Psoas muscle (tissue), 7 donors: ENCODE measurements at regions not wholly inside any gene's neighbourhood (a gene's known extent, or its start where the extent isn't known, plus 50 kb on each side); places are given as distances from the start of the nearest gene placed in this dataset.

ENCODE experiments used
- ATAC-seq, 4 donors: fragments of 200-7000 bp; cut with Tn5 transposase; one replicate each; pipeline ENCODE4 v1.9.1; 2020; ENCODE audit warnings: moderate library complexity in 3 of 4, mild to moderate bottlenecking in 2 of 4
- DNase-seq, 2 donors: peaks; one replicate each; pipeline ENCODE4 v3.0.0-alpha.2; 2020
- H3K27ac ChIP-seq: fragments of 200-600 bp; one replicate; pipeline ENCODE4 v1.8.0; 2022
- H3K27me3 ChIP-seq, 3 donors: fragments of 200-600 bp in 1 of 3; one replicate each; pipeline versions ENCODE4 v1.6.1 to v1.8.0; 2013 to 2022; ENCODE audit warnings: low read length in 2 of 3, mild to moderate bottlenecking in 2 of 3, moderate library complexity in 1 of 3; ENCODE audit not compliant: insufficient read depth in 3 of 3
- H3K36me3 ChIP-seq, 2 donors: fragments of 200-600 bp in 1 of 2; one replicate each; pipeline versions ENCODE4 v1.6.1 to v1.8.0; 2013 to 2022; ENCODE audit warnings: low read depth in 1 of 2, mild to moderate bottlenecking in 1 of 2, moderate library complexity in 1 of 2; ENCODE audit not compliant: insufficient read depth in 1 of 2
- H3K4me1 ChIP-seq: fragments of 200-600 bp; one replicate; pipeline ENCODE4 v1.8.0; 2022
- H3K4me3 ChIP-seq: fragments of 200-600 bp; one replicate; pipeline ENCODE4 v1.8.0; 2022; ENCODE audit warnings: mild to moderate bottlenecking
- H3K9me3 ChIP-seq: fragments of 200-600 bp; one replicate; pipeline ENCODE4 v1.8.0; 2022
- WGBS, 3 donors: extraction: QIAGEN DNeasy Blood & Tissue Kit; methylation state at CpG; one replicate each; pipeline versions ENCODE4 v1.1.6 to v1.1.7; 2013; 5-methylcytosine and 5-hydroxymethylcytosine counted together
- intact Hi-C, 2 donors: fragments of 100-400 bp; cut with DNase I; formaldehyde crosslinking; loops; one replicate each; pipeline versions ENCODE4 v1.11.0 to v1.14.2; 2022
- TF ChIP-seq, protein P1 (sequence below): fragments of 200-600 bp; IDR thresholded peaks from one replicate; pipeline ENCODE4 v1.8.0; 2022; ENCODE audit warnings: antibody characterized with exemption
- donor health status: healthy with polysubstance abuse.
- donor health status: DM: no; HTN: no; CAD: no; lungs with moderate emphysema.
- donor health status: Bipolar disorder and iron deficiency.
- donor health status: healthy.
- donor health status: DM: yes; HTN: yes; CAD: no.
- donor health status: DM: no; HTN: no; CAD: no.
- donor health status: DM: yes; HTN: yes; CAD: no.

DNA sequence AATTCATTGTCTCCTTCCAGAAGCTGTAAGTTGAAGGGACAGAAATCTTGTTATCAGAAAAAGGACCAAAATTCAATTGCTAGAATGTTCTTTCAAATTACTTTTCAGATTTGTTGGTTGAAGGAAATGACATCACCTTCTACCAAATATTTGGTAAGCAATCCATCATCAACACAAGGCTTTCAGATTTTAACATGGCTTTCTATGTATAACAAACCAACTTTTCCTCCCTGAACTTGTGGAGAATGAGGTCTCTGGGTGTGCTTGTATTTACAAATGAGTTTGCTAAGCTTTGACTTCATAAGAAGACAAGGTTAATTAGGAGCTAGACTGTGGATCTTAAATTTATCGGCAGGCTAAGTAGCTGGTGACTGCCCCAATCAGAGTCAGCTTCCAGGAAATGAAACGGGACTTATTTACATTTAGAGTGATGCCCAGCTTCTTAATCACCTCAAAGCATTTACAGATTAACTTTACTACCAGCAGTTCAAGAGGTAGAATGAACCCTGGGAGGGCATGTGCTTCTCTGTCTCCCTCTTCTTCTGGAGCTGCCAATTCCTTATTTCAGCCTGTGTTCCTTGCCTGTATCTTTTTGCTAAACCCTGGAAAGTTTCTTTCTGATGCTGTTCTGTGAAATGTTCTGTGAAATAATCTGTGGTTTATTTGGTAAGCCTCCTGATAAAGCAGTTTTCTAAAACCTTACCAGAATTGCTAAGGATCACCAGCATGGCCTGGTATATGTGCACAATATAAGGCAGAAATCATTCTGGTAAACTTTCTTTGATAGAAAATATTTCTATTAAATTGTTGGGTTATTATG, 248.8 kb upstream of the FZD8 start:
- TF ChIP-seq, protein P1, sequence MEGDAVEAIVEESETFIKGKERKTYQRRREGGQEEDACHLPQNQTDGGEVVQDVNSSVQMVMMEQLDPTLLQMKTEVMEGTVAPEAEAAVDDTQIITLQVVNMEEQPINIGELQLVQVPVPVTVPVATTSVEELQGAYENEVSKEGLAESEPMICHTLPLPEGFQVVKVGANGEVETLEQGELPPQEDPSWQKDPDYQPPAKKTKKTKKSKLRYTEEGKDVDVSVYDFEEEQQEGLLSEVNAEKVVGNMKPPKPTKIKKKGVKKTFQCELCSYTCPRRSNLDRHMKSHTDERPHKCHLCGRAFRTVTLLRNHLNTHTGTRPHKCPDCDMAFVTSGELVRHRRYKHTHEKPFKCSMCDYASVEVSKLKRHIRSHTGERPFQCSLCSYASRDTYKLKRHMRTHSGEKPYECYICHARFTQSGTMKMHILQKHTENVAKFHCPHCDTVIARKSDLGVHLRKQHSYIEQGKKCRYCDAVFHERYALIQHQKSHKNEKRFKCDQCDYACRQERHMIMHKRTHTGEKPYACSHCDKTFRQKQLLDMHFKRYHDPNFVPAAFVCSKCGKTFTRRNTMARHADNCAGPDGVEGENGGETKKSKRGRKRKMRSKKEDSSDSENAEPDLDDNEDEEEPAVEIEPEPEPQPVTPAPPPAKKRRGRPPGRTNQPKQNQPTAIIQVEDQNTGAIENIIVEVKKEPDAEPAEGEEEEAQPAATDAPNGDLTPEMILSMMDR, result no peak
- DNase-seq (no peak), ATAC-seq (no peak)
- intact Hi-C loops, result no loop called here
- Histone ChIP-seq H3K4me1 (no peaks in the 10 kb centered on the region), H3K9me3 (no peaks in the 10 kb centered on the region), H3K27ac (no peak overlapping the region), H3K4me3 (no peak overlapping the region), H3K27me3 (no peaks in the 10 kb centered on the region), H3K36me3 (no peaks in the 10 kb centered on the region)
- 64 to 71% (median 71%) methylated on average over 2 of the region's 2 CpGs for WGBS, 3 donors

DNA sequence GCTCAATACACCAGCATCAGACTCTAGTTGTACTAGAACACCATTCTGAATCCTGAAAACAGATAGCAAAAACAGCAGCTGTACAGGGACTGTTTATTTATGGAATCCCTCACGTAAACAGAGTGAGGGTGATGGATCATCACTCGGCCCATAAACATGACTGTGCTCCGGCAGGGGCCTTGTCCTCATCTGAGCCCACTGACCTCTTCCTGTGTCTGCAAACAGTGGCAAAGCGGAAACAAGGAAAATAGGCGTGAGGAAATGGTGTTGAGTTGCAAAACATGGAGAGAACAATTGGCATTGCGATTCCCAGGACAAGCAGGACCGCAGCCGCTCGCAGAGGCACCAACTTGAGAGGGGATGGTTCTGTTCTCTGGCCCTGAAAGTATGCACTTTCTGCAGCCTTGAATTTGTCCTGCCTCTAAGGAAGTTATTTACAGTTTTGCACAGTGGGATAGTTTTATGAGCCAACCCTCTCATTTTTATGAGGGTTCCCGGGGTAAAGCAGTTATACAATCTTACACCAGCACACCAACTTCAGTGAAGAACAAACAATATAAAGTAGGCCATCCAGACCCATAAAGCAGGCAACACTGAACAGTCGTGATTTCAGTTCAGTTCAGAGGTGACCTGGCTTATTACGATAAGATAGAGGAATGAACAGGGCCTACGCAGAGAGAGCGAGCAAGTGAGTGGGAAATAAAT, 248.0 kb upstream of the FZD8 start:
- no peak for DNase-seq
- intact Hi-C loops, result no loop called here
- H3K4me1 ChIP-seq, result no peaks in the 10 kb centered on the region
- TF ChIP-seq, protein P1, result no peak
- no peaks in the 10 kb centered on the region for H3K36me3 ChIP-seq
- 57 to 71% (median 70%) methylated on average over 14 of the region's 14 CpGs for WGBS, 3 donors
- ATAC-seq, result no peak
- H3K27ac ChIP-seq, result no peak overlapping the region
- no peaks in the 10 kb centered on the region for H3K27me3 ChIP-seq
- H3K9me3 ChIP-seq, result no peaks in the 10 kb centered on the region
- H3K4me3 ChIP-seq, result no peak overlapping the region

GRCh38 chr10:35889226-35889625, 247.1 kb upstream of the FZD8 start:
- Histone ChIP-seq H3K36me3 (no peaks in the 10 kb centered on the region), H3K9me3 (no peaks in the 10 kb centered on the region), H3K27ac (no peak overlapping the region), H3K4me3 (no peak overlapping the region), H3K4me1 (no peaks in the 10 kb centered on the region), H3K27me3 (no peaks in the 10 kb centered on the region)
- no peak for DNase-seq
- TF ChIP-seq, protein P1, result no peak
- intact Hi-C loops, result no loop called here
- 74 to 98% (median 81%) methylated on average over 2 of the region's 2 CpGs for WGBS, 3 donors
- no peak for ATAC-seq

DNA sequence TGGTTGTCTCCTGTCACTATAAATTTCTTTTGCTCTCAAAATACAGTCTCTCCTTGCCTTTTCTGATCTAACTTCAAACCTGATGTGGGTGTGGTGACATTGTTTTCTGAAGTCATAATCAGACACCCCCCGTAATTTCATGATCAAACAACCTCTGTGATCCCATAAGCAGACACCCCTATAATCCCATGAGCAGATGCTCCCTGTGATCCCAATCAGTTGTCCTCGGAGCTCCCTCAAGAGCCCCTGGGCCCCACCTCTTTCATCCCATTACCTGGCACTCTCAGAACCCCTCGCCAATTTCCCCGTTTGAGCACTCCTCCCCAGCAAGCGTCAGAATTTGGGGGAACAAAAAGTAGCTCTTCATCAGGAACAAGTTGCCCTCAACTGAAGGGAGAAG, 246.3 kb upstream of the FZD8 start:
- Histone ChIP-seq H3K4me3 (no peak overlapping the region), H3K9me3 (no peaks in the 10 kb centered on the region), H3K27me3 (no peaks in the 10 kb centered on the region), H3K4me1 (no peaks in the 10 kb centered on the region), H3K36me3 (no peaks in the 10 kb centered on the region), H3K27ac (no peak overlapping the region)
- intact Hi-C loops, result no loop called here
- DNase-seq (no peak), ATAC-seq (no peak)
- TF ChIP-seq, protein P1, result no peak
- WGBS, 3 donors, result 94 to 98% (median 97%) methylated on average over 5 of the region's 5 CpGs
